H9 (cell line): ENCODE measurements at regions not wholly inside any gene's neighbourhood (a gene's known extent, or its start where the extent isn't known, plus 50 kb on each side); places are given as distances from the start of the nearest gene placed in this dataset.

ENCODE experiments used
- DNase-seq: peaks from one replicate; pipeline ENCODE4 v3.0.0-alpha.2; 2017
- H2AFZ ChIP-seq: one replicate; pipeline ENCODE4 v1.6.1; 2013; ENCODE audit warnings: mild to moderate bottlenecking, low read length, control low read depth, moderate library complexity
- H2AK5ac ChIP-seq: 2 replicates; pipeline ENCODE4 v1.6.1; 2013; ENCODE audit warnings: low read length, control low read depth, mixed read lengths; ENCODE audit not compliant: insufficient read length
- H2BK120ac ChIP-seq: one replicate; pipeline ENCODE4 v1.6.1; 2013; ENCODE audit warnings: low read depth, mild to moderate bottlenecking, low read length, control low read depth, inconsistent platforms; ENCODE audit not compliant: poor library complexity, severe bottlenecking
- H2BK12ac ChIP-seq: 2 replicates; pipeline ENCODE4 v1.6.1; 2013; ENCODE audit warnings: low read length, control low read depth, mixed read lengths, low read depth; ENCODE audit not compliant: insufficient read length
- H2BK15ac ChIP-seq: 2 replicates; pipeline ENCODE4 v1.6.1; 2013; ENCODE audit warnings: low read depth, low read length, control low read depth
- H2BK20ac ChIP-seq: one replicate; pipeline ENCODE4 v1.6.1; 2013; ENCODE audit warnings: low read depth, mild to moderate bottlenecking, low read length, control low read depth, inconsistent platforms; ENCODE audit not compliant: poor library complexity, severe bottlenecking
- H2BK5ac ChIP-seq: 2 replicates; pipeline ENCODE4 v1.6.1; 2013; ENCODE audit warnings: low read length, control low read depth, mixed read lengths; ENCODE audit not compliant: insufficient read length
- H3K14ac ChIP-seq: 2 replicates; pipeline ENCODE4 v1.6.1; 2013; ENCODE audit warnings: low read length, control low read depth; ENCODE audit not compliant: insufficient read depth
- H3K18ac ChIP-seq: 2 replicates; pipeline ENCODE4 v1.6.1; 2013; ENCODE audit warnings: low read depth, mild to moderate bottlenecking, mixed read lengths, low read length, control low read depth; ENCODE audit not compliant: insufficient read length
- H3K23ac ChIP-seq: 2 replicates; pipeline ENCODE4 v1.6.1; 2013; ENCODE audit warnings: low read length, control low read depth, mixed read lengths, low read depth; ENCODE audit not compliant: insufficient read length
- H3K23me2 ChIP-seq: 2 replicates; pipeline ENCODE4 v1.6.1; 2013; ENCODE audit warnings: low read depth, mild to moderate bottlenecking, mixed read lengths, low read length, control low read depth; ENCODE audit not compliant: insufficient read length, poor library complexity, severe bottlenecking
- H3K27ac ChIP-seq: 2 replicates; pipeline ENCODE4 v1.5.1; 2013; ENCODE audit warnings: low read length, control low read depth, mixed read lengths, low read depth; ENCODE audit not compliant: insufficient read length
- H3K27me3 ChIP-seq: 2 replicates; pipeline ENCODE4 v1.6.1; 2013; ENCODE audit warnings: low read length, control low read depth, inconsistent platforms; ENCODE audit not compliant: insufficient read depth
- H3K4ac ChIP-seq: 2 replicates; pipeline ENCODE4 v1.6.1; 2013; ENCODE audit warnings: low read depth, mild to moderate bottlenecking, control low read depth, inconsistent platforms, low read length, moderate library complexity
- H3K4me1 ChIP-seq: 2 replicates; pipeline ENCODE4 v1.6.1; 2013; ENCODE audit warnings: low read length, control low read depth, inconsistent platforms; ENCODE audit not compliant: insufficient read depth
- H3K4me2 ChIP-seq: 2 replicates; pipeline ENCODE4 v1.6.1; 2013; ENCODE audit warnings: low read length, control low read depth, mixed read lengths; ENCODE audit not compliant: insufficient read length, insufficient read depth
- H3K56ac ChIP-seq: 2 replicates; pipeline ENCODE4 v1.6.1; 2013; ENCODE audit warnings: low read depth, mild to moderate bottlenecking, mixed read lengths, low read length, control low read depth; ENCODE audit not compliant: insufficient read length
- H3K79me1 ChIP-seq: 2 replicates; pipeline ENCODE4 v1.6.1; 2013; ENCODE audit warnings: low read depth, mild to moderate bottlenecking, moderate library complexity, low read length, control low read depth, inconsistent platforms; ENCODE audit not compliant: insufficient read depth, poor library complexity, severe bottlenecking
- H3K79me2 ChIP-seq: 2 replicates; pipeline ENCODE4 v1.6.1; 2013; ENCODE audit warnings: low read length, control low read depth, inconsistent platforms; ENCODE audit not compliant: insufficient read depth
- H3K9ac ChIP-seq: 2 replicates; pipeline ENCODE4 v1.6.1; 2013; ENCODE audit warnings: low read length, control low read depth, mixed read lengths; ENCODE audit not compliant: insufficient read length; ENCODE audit errors: extremely low read depth
- H3K9me3 ChIP-seq: one replicate; pipeline ENCODE4 v1.6.1; 2013; ENCODE audit warnings: low read depth, low read length, inconsistent platforms; ENCODE audit not compliant: control insufficient read depth
- H3T11ph ChIP-seq: one replicate; pipeline ENCODE4 v1.6.1; 2013; ENCODE audit warnings: mild to moderate bottlenecking, low read length, control low read depth, inconsistent platforms
- H4K20me1 ChIP-seq: one replicate; pipeline ENCODE4 v1.6.1; 2013; ENCODE audit not compliant: control insufficient read depth, insufficient read length, insufficient read depth
- H4K5ac ChIP-seq: 2 replicates; pipeline ENCODE4 v1.6.1; 2013; ENCODE audit warnings: low read depth, mild to moderate bottlenecking, mixed read lengths, low read length, control low read depth; ENCODE audit not compliant: insufficient read length
- H4K8ac ChIP-seq: replicated peaks from 2 replicates; pipeline ENCODE4 v1.6.1; 2013; ENCODE audit warnings: low read length, control low read depth, mixed read lengths, low read depth; ENCODE audit not compliant: insufficient read length
- H4K91ac ChIP-seq: 2 replicates; pipeline ENCODE4 v1.6.1; 2013; ENCODE audit warnings: low read depth, mild to moderate bottlenecking, moderate library complexity, mixed read lengths, low read length, control low read depth; ENCODE audit not compliant: insufficient read length
- H3K27ac Mint-ChIP-seq, 3 experiments: 2 replicates in 2 of 3; 3 replicates in 1 of 3; pipeline ENCODE4 v1.8.0; 2020 to 2021; ENCODE audit warnings: mixed read lengths in 3 of 3, mild to moderate bottlenecking in 1 of 3, moderate library complexity in 1 of 3
- H3K27me3 Mint-ChIP-seq: 2 replicates; pipeline ENCODE4 v1.8.0; 2021; ENCODE audit warnings: low read depth, mild to moderate bottlenecking, moderate library complexity, mixed read lengths
- H3K36me3 Mint-ChIP-seq, 3 experiments: 2 replicates in 2 of 3; 3 replicates in 1 of 3; pipeline ENCODE4 v1.8.0; 2020 to 2021; ENCODE audit warnings: low read depth in 3 of 3, mixed read lengths in 3 of 3; ENCODE audit not compliant: insufficient read depth in 1 of 3
- H3K4me1 Mint-ChIP-seq, 2 experiments: 2 replicates each; pipeline ENCODE4 v1.8.0; 2020; ENCODE audit warnings: mixed read lengths in 2 of 2
- H3K4me3 Mint-ChIP-seq, 2 experiments: 2 replicates in 1 of 2; 3 replicates in 1 of 2; pipeline ENCODE4 v1.8.0; 2020 to 2021; ENCODE audit warnings: mild to moderate bottlenecking in 2 of 2, mixed read lengths in 2 of 2, moderate library complexity in 1 of 2
- H3K9me3 Mint-ChIP-seq, 2 experiments: 2 replicates in 1 of 2; 3 replicates in 1 of 2; pipeline ENCODE4 v1.8.0; 2020; ENCODE audit warnings: mild to moderate bottlenecking in 2 of 2, mixed read lengths in 2 of 2, moderate library complexity in 1 of 2
- CTCF ChIP-seq: fragments of 200-600 bp; sonication (generic); conservative IDR thresholded peaks from 3 replicates; pipeline ENCODE4 v1.8.0; 2021; ENCODE audit warnings: antibody characterized with exemption, mild to moderate bottlenecking
- WGBS: extraction: QIAGEN DNeasy Blood & Tissue Kit; methylation state at CpG from one replicate; pipeline ENCODE4 v1.1.7; 2013; ENCODE audit warnings: missing lambda C conversion rate, low lambda C conversion rate, mixed read lengths; ENCODE audit not compliant: insufficient read length; ENCODE audit errors: extremely low coverage; 5-methylcytosine and 5-hydroxymethylcytosine counted together

GRCh38 chr17:14594690-14595089, 293.8 kb downstream of the HS3ST3B1 start:
- WGBS, result no CpG with 5 or more reads among the region's 5 CpGs
- H3K79me2 ChIP-seq, result no peaks in the 10 kb centered on the region
- Mint-ChIP-seq H3K4me3 (no peak overlapping the region), H3K9me3 (peaks cover 0 to under 1% of the 10 kb centered on the region in 2 experiments; a peak in 2 of 5 replicates), H3K4me1 (peaks cover 4% of the 10 kb centered on the region in 2 experiments; a peak in 3 of 4 replicates), H3K27me3 (peaks cover 7% of the 10 kb centered on the region), H3K27ac (no peak overlapping the region), H3K36me3 (no peaks in the 10 kb centered on the region)
- H2AK5ac ChIP-seq, result no peak overlapping the region
- DNase-seq, result no peak
- no peak overlapping the region for H2BK15ac ChIP-seq
- H4K20me1 ChIP-seq, result no peaks in the 10 kb centered on the region
- no peak overlapping the region for H2AFZ ChIP-seq
- H3K27me3 ChIP-seq, result no peaks in the 10 kb centered on the region
- H3K9ac ChIP-seq, result no peak overlapping the region
- H3K79me1 ChIP-seq, result no peaks in the 10 kb centered on the region
- TF ChIP-seq CTCF, result no peak
- H3K27ac ChIP-seq, result no peak overlapping the region
- H2BK120ac ChIP-seq, result no peak overlapping the region
- H2BK5ac ChIP-seq, result no peak overlapping the region
- no peak overlapping the region for H3K56ac ChIP-seq
- no peak overlapping the region for H2BK12ac ChIP-seq
- H3K4me2 ChIP-seq, result no peak overlapping the region
- no peak overlapping the region for H3K23ac ChIP-seq
- H3K9me3 ChIP-seq, result no peaks in the 10 kb centered on the region
- no peak overlapping the region for H3K14ac ChIP-seq
- no peak overlapping the region for H4K91ac ChIP-seq
- no peak overlapping the region for H4K8ac ChIP-seq
- no peak overlapping the region for H3T11ph ChIP-seq
- H3K4ac ChIP-seq, result no peak overlapping the region
- no peaks in the 10 kb centered on the region for H3K23me2 ChIP-seq
- H4K5ac ChIP-seq, result no peak overlapping the region
- H3K4me1 ChIP-seq, result no peaks in the 10 kb centered on the region
- no peak overlapping the region for H2BK20ac ChIP-seq
- no peak overlapping the region for H3K18ac ChIP-seq
